ENCODE measurements at regions not wholly inside any gene's neighbourhood (a gene's known extent, or its start where the extent isn't known, plus 50 kb on each side); places are given as distances from the start of the nearest gene placed in this dataset.

GRCh38 chr5:142491679-142492078 lies 166.9 kb upstream of the SPRY4 start:
- no peaks in the 10 kb centered on the region for H4K20me1 ChIP-seq (ENCODE audit: insufficient read depth, low read length)
- H3K9ac ChIP-seq (ENCODE audit: low read depth, low read length): no peak overlapping the region
- no peaks in the 10 kb centered on the region for H3K27me3 ChIP-seq (ENCODE audit: insufficient read depth, low read length, poor library complexity)
- ATAC-seq (ENCODE audit: insufficient read depth, low read depth): no peak
- no peak overlapping the region for H3K4me3 ChIP-seq (ENCODE audit: low read depth in 1 of 2, low read length in 2 of 2)
- H3K9me3 ChIP-seq (ENCODE audit: insufficient read depth, low read length, severe bottlenecking): no peaks in the 10 kb centered on the region
- no peak overlapping the region for H3K4me2 ChIP-seq (ENCODE audit: insufficient read depth, low read length)
- TF ChIP-seq CTCF (IDR thresholded peaks at IDR 0.05; ENCODE audit: borderline replicate concordance, extremely low read depth, low read length, poor library complexity, severe bottlenecking) (no peak), EZH2 (IDR thresholded peaks at IDR 0.05; ENCODE audit: borderline replicate concordance, low read depth, low read length, severe bottlenecking) (no peak)
- H3K79me2 ChIP-seq (ENCODE audit: insufficient read depth, low read length): no peaks in the 10 kb centered on the region
- H3K36me3 ChIP-seq (ENCODE audit: insufficient read depth, low read length): no peaks in the 10 kb centered on the region
- no peak for DNase-seq
- no peak overlapping the region for H3K27ac ChIP-seq (ENCODE audit: low read length)
- no peak overlapping the region for H2AFZ ChIP-seq (ENCODE audit: low read depth, low read length)
- no peaks in the 10 kb centered on the region for H3K4me1 ChIP-seq (ENCODE audit: insufficient read depth, low read length)

- H3K4me1 ChIP-seq (ENCODE audit: insufficient read depth, low read length): no peaks in the 10 kb centered on the region
- no peaks in the 10 kb centered on the region for H3K9me3 ChIP-seq (ENCODE audit: insufficient read depth, low read length, severe bottlenecking)
- no peaks in the 10 kb centered on the region for H3K27me3 ChIP-seq (ENCODE audit: insufficient read depth, low read length, poor library complexity)
- no peak overlapping the region for H3K27ac ChIP-seq (ENCODE audit: low read length)
- no peak overlapping the region for H3K9ac ChIP-seq (ENCODE audit: low read depth, low read length)
- H4K20me1 ChIP-seq (ENCODE audit: insufficient read depth, low read length): no peaks in the 10 kb centered on the region
- no peak overlapping the region for H3K4me3 ChIP-seq (ENCODE audit: low read depth in 1 of 2, low read length in 2 of 2)
- no peaks in the 10 kb centered on the region for H3K36me3 ChIP-seq (ENCODE audit: insufficient read depth, low read length)
- DNase-seq (no peak), ATAC-seq (ENCODE audit: insufficient read depth, low read depth) (no peak)
- H3K4me2 ChIP-seq (ENCODE audit: insufficient read depth, low read length): no peak overlapping the region
- H3K79me2 ChIP-seq (ENCODE audit: insufficient read depth, low read length): no peaks in the 10 kb centered on the region
- TF ChIP-seq CTCF (IDR thresholded peaks at IDR 0.05; ENCODE audit: borderline replicate concordance, extremely low read depth, low read length, poor library complexity, severe bottlenecking) (no peak), EZH2 (IDR thresholded peaks at IDR 0.05; ENCODE audit: borderline replicate concordance, low read depth, low read length, severe bottlenecking) (no peak)
- H2AFZ ChIP-seq (ENCODE audit: low read depth, low read length): no peak overlapping the region
These were observed 166.4 kb upstream of the SPRY4 start for GRCh38 chr5:142491270-142491669.

- no peak for TF ChIP-seq EZH2 (IDR thresholded peaks at IDR 0.05; ENCODE audit: borderline replicate concordance, low read depth, low read length, severe bottlenecking)
- TF ChIP-seq CTCF (IDR thresholded peaks at IDR 0.05; ENCODE audit: borderline replicate concordance, extremely low read depth, low read length, poor library complexity, severe bottlenecking): no peak
- peaks cover 6% of the 10 kb centered on the region for H3K9me3 ChIP-seq (ENCODE audit: insufficient read depth, low read length, severe bottlenecking)
- H3K4me2 ChIP-seq (ENCODE audit: insufficient read depth, low read length): no peak overlapping the region
- H3K27ac ChIP-seq (ENCODE audit: low read length): no peak overlapping the region
- H3K9ac ChIP-seq (ENCODE audit: low read depth, low read length): no peak overlapping the region
- no peak overlapping the region for H3K4me3 ChIP-seq (ENCODE audit: low read depth in 1 of 2, low read length in 2 of 2)
- H3K4me1 ChIP-seq (ENCODE audit: insufficient read depth, low read length): no peaks in the 10 kb centered on the region
- H4K20me1 ChIP-seq (ENCODE audit: insufficient read depth, low read length): no peaks in the 10 kb centered on the region
- no peak for ATAC-seq (ENCODE audit: insufficient read depth, low read depth)
- H2AFZ ChIP-seq (ENCODE audit: low read depth, low read length): no peak overlapping the region
- H3K79me2 ChIP-seq (ENCODE audit: insufficient read depth, low read length): no peaks in the 10 kb centered on the region
- H3K36me3 ChIP-seq (ENCODE audit: insufficient read depth, low read length): no peaks in the 10 kb centered on the region
- H3K27me3 ChIP-seq (ENCODE audit: insufficient read depth, low read length, poor library complexity): no peaks in the 10 kb centered on the region
- DNase-seq: no peak
These were observed 161.8 kb upstream of the SPRY4 start for GRCh38 chr5:142486581-142486980.

GRCh38 chr5:142486020-142486419 lies 161.2 kb upstream of the SPRY4 start:
- Histone ChIP-seq H3K27me3 (ENCODE audit: insufficient read depth, low read length, poor library complexity) (no peaks in the 10 kb centered on the region), H3K4me2 (ENCODE audit: insufficient read depth, low read length) (no peak overlapping the region), H3K9me3 (ENCODE audit: insufficient read depth, low read length, severe bottlenecking) (peaks cover 6% of the 10 kb centered on the region), H3K79me2 (ENCODE audit: insufficient read depth, low read length) (no peaks in the 10 kb centered on the region), H3K4me3 (ENCODE audit: low read depth in 1 of 2, low read length in 2 of 2) (no peak overlapping the region), H3K9ac (ENCODE audit: low read depth, low read length) (no peak overlapping the region), H2AFZ (ENCODE audit: low read depth, low read length) (no peak overlapping the region), H3K4me1 (ENCODE audit: insufficient read depth, low read length) (no peaks in the 10 kb centered on the region), H3K27ac (ENCODE audit: low read length) (no peak overlapping the region), H3K36me3 (ENCODE audit: insufficient read depth, low read length) (no peaks in the 10 kb centered on the region), H4K20me1 (ENCODE audit: insufficient read depth, low read length) (no peaks in the 10 kb centered on the region)
- no peak for ATAC-seq (ENCODE audit: insufficient read depth, low read depth)
- DNase-seq: no peak
- TF ChIP-seq CTCF (IDR thresholded peaks at IDR 0.05; ENCODE audit: borderline replicate concordance, extremely low read depth, low read length, poor library complexity, severe bottlenecking) (no peak), EZH2 (IDR thresholded peaks at IDR 0.05; ENCODE audit: borderline replicate concordance, low read depth, low read length, severe bottlenecking) (no peak)
